ENCODE measurements at regions not wholly inside any gene's neighbourhood (a gene's known extent, or its start where the extent isn't known, plus 50 kb on each side); places are given as distances from the start of the nearest gene placed in this dataset.

DNA sequence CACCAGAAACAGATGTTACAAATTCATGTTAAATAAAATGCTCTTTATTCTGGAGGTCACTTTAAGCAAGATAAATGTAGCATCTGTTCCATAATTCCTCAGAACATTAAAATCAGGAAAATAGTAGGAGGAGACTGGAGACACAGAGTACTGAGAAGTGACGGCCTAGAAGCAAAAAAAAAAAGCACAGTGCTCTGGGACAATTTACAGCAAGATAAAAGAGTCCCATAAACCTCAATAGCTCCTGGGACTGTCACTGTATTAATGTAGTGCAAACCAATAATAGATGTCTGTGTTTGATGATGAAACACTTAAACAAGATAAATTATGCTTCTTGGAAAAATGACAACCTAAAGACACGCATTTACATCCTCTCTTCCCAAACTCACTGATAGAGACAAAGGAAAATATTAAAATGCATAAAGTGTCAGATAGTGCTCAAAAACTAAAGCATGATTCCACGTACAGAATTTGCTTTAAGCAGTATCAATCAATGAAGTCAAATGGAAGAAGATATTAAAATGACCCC is 338.8 kb upstream of the REG3G start:
- TF ChIP-seq, protein P1, sequence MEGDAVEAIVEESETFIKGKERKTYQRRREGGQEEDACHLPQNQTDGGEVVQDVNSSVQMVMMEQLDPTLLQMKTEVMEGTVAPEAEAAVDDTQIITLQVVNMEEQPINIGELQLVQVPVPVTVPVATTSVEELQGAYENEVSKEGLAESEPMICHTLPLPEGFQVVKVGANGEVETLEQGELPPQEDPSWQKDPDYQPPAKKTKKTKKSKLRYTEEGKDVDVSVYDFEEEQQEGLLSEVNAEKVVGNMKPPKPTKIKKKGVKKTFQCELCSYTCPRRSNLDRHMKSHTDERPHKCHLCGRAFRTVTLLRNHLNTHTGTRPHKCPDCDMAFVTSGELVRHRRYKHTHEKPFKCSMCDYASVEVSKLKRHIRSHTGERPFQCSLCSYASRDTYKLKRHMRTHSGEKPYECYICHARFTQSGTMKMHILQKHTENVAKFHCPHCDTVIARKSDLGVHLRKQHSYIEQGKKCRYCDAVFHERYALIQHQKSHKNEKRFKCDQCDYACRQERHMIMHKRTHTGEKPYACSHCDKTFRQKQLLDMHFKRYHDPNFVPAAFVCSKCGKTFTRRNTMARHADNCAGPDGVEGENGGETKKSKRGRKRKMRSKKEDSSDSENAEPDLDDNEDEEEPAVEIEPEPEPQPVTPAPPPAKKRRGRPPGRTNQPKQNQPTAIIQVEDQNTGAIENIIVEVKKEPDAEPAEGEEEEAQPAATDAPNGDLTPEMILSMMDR (IDR thresholded peaks at IDR 0.05; ENCODE audit: low read depth, low read length), result no peak
- TF ChIP-seq POLR2A (IDR thresholded peaks at IDR 0.05; ENCODE audit: extremely low read depth, insufficient read length) (no peak), MYC (IDR thresholded peaks at IDR 0.05; ENCODE audit: low read depth, low read length) (no peak)

Data from NB4 (cell line).